Heart right ventricle (tissue), 16 donors: ENCODE measurements at regions not wholly inside any gene's neighbourhood (a gene's known extent, or its start where the extent isn't known, plus 50 kb on each side); places are given as distances from the start of the nearest gene placed in this dataset.

Source experiments
- ATAC-seq, 8 donors: fragments of 200-7000 bp; cut with Tn5 transposase; one replicate each; pipeline ENCODE4 v1.9.1; 2020; ENCODE audit warnings: mild to moderate bottlenecking in 8 of 8, moderate library complexity in 8 of 8, moderate number of reproducible peaks in 1 of 8
- DNase-seq, 2 donors: peaks; one replicate each; pipeline ENCODE4 v3.0.0-alpha.2; 2020
- H3K27ac ChIP-seq, 10 donors: fragments of 200-600 bp; sonication (generic) in 2 of 10; one replicate each; pipeline versions ENCODE4 v1.5.0 to v1.8.0; 2020 to 2022; ENCODE audit warnings: mild to moderate bottlenecking in 3 of 10
- H3K27me3 ChIP-seq, 7 donors: fragments of 200-600 bp; one replicate each; pipeline ENCODE4 v1.8.0; 2021 to 2022; ENCODE audit warnings: mild to moderate bottlenecking in 2 of 7
- H3K36me3 ChIP-seq, 9 donors: fragments of 200-600 bp; sonication (generic) in 1 of 9; one replicate each; pipeline versions ENCODE4 v1.5.0 to v1.8.0; 2020 to 2022; ENCODE audit warnings: mild to moderate bottlenecking in 2 of 9
- H3K4me1 ChIP-seq, 9 donors: fragments of 200-600 bp; sonication (generic) in 1 of 9; one replicate each; pipeline versions ENCODE4 v1.5.0 to v1.8.0; 2020 to 2022; ENCODE audit warnings: mild to moderate bottlenecking in 4 of 9
- H3K4me3 ChIP-seq, 10 donors: fragments of 200-600 bp; sonication (generic) in 2 of 10; one replicate each; pipeline versions ENCODE4 v1.5.0 to v1.8.0; 2020 to 2022; ENCODE audit warnings: mild to moderate bottlenecking in 7 of 10, moderate library complexity in 2 of 10
- H3K9me3 ChIP-seq, 11 donors: fragments of 200-600 bp in 10 of 11; sonication (generic) in 2 of 11; one replicate each; pipeline versions ENCODE4 v1.5.0 to v1.8.0; 2013 to 2022; ENCODE audit warnings: mild to moderate bottlenecking in 2 of 11, control low read depth in 1 of 11, moderate library complexity in 1 of 11
- WGBS, 2 donors: extraction: QIAGEN DNeasy Blood & Tissue Kit; methylation state at CpG; one replicate each; pipeline ENCODE4 v1.1.7; 2013; ENCODE audit warnings: inconsistent platforms in 1 of 2; 5-methylcytosine and 5-hydroxymethylcytosine counted together
- intact Hi-C, 10 donors: fragments of 100-400 bp; cut with DNase I; formaldehyde crosslinking; loops; one replicate each; pipeline versions ENCODE4 v1.11.1 to v1.14.2; 2022
- TF ChIP-seq, protein P1 (sequence below), 9 donors: fragments of 200-600 bp; sonication (generic) in 2 of 9; IDR thresholded peaks; one replicate each; pipeline versions ENCODE4 v1.5.0 to v1.8.0; 2021 to 2022; ENCODE audit warnings: antibody characterized with exemption in 9 of 9, mild to moderate bottlenecking in 5 of 9, moderate library complexity in 1 of 9
- donor health status: Arrhythmogenic right ventricular cardiomyopathy.
- donor health status: ischemic (EF 13 %, LVEDD 7.1; RV severe dilation, severe dysfunction).
- donor health status: healthy with polysubstance abuse.
- donor health status: DM: no; HTN: yes; CAD: no.
- donor health status: DM: no; HTN: no; CAD: no.
- donor health status: ischemic (EF 25% LVEDD 6.9; RV normal size, moderate dysfunction).
- donor health status: ischemic (EF 25% LVEDD 5.7; RV mildly dilated, moderate dysfunction).
- donor health status: healthy.
- donor health status: DM: yes; HTN: yes; CAD: no.
- donor health status: Ischemic cardiomyopathy.
- donor health status: ischemic (EF 35%, LVEDD 5.7; RV mildly dilated, moderate dysfunction).
- donor health status: nonischemic (EF 11% LVEDD 7.7; RV severe dilation, severe dysfunction).
- donor health status: DM: yes; HTN: yes; CAD: no.
- donor health status: PGD.
- donor health status: ischemic (EF 29% LVEDD 5.4; RV normal size, mild dysfunction).
- donor health status: nonischemic (EF 23%, LVEDD 6.1; RV moderate dilation, normal function).

DNA sequence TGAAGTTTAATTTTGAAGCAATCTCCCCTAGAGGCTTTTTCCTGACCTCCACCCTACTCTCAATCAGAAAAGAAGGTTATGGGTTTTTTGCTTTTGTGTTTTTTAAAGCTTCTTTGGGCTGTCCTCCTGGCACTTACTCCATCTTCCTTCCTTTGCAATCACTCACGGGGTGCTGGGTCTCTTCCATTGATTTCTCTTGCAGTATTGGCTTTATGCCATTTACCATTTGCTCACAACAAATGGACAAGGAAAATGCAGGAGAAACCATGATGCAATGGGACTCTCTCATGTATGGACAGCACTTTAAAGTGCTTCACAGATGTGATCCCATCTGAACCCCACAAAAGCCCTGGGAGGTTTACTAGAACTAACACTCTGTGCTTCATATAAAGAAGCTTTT lies 57.5 kb downstream of the SST start:
- TF ChIP-seq, protein P1, sequence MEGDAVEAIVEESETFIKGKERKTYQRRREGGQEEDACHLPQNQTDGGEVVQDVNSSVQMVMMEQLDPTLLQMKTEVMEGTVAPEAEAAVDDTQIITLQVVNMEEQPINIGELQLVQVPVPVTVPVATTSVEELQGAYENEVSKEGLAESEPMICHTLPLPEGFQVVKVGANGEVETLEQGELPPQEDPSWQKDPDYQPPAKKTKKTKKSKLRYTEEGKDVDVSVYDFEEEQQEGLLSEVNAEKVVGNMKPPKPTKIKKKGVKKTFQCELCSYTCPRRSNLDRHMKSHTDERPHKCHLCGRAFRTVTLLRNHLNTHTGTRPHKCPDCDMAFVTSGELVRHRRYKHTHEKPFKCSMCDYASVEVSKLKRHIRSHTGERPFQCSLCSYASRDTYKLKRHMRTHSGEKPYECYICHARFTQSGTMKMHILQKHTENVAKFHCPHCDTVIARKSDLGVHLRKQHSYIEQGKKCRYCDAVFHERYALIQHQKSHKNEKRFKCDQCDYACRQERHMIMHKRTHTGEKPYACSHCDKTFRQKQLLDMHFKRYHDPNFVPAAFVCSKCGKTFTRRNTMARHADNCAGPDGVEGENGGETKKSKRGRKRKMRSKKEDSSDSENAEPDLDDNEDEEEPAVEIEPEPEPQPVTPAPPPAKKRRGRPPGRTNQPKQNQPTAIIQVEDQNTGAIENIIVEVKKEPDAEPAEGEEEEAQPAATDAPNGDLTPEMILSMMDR (IDR thresholded peaks at IDR 0.05): no peak
- Histone ChIP-seq H3K27me3 (peaks cover 0 to 18% (median 6%) of the 10 kb centered on the region in 7 donors), H3K36me3 (no peaks in the 10 kb centered on the region), H3K27ac (no peak overlapping the region), H3K4me3 (no peak overlapping the region), H3K9me3 (no peaks in the 10 kb centered on the region), H3K4me1 (peaks cover 0 to 5% (median 0%) of the 10 kb centered on the region in 9 donors)
- intact Hi-C loops: loop anchor here in 6 of 10 donors (10.0 kb wide), 2 partner anchors 102 to 298 kb away; no protein-coding TSS in a partner anchor
- DNase-seq: no peak
- no peak for ATAC-seq
- WGBS, 2 donors: 34 to 41% methylated on average over 1 of the region's 1 CpG

DNA sequence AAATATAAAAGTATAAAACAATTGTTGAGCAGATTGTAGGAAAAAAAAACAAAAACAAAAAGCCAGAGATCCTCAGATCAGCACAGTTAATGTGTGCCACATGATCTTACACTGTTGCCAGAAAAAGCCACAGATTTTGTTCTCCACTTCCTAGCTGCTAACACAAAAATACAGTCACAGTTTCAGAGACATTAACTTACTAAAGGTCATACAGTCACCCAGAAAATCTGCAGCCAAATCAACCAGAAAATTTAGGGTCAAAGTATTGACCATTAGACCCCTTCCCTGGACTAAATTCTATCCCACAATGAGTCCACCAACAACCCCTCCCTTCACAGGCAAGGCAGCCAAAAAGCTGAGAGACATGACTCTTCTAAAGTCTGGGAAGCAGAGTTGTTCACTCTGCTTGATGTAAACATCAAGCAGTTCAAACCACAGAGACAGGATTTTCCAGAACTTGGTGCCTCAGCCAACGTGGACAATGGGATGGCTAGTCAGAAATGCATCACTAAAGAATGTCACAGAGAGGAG lies 59.1 kb downstream of the SST start:
- intact Hi-C loops: loop anchor here in 6 of 10 donors (10.0 kb wide), 2 partner anchors 104 to 296 kb away; no protein-coding TSS in a partner anchor
- ATAC-seq: peak in 1 of 8 donors; percentile 22
- TF ChIP-seq, protein P1 (IDR thresholded peaks at IDR 0.05): no peak
- peaks cover 0 to 5% (median 0%) of the 10 kb centered on the region in 9 donors for H3K4me1 ChIP-seq
- no peak for DNase-seq
- H3K4me3 ChIP-seq: no peak overlapping the region
- peaks cover 0 to 18% (median 6%) of the 10 kb centered on the region in 7 donors for H3K27me3 ChIP-seq
- H3K27ac ChIP-seq: peak overlapping the region in 3 of 10 donors; percentile 12 to 25 (median 16)
- H3K36me3 ChIP-seq: no peaks in the 10 kb centered on the region
- 29 to 38% methylated on average over 1 of the region's 1 CpG for WGBS, 2 donors
- H3K9me3 ChIP-seq: no peaks in the 10 kb centered on the region

DNA sequence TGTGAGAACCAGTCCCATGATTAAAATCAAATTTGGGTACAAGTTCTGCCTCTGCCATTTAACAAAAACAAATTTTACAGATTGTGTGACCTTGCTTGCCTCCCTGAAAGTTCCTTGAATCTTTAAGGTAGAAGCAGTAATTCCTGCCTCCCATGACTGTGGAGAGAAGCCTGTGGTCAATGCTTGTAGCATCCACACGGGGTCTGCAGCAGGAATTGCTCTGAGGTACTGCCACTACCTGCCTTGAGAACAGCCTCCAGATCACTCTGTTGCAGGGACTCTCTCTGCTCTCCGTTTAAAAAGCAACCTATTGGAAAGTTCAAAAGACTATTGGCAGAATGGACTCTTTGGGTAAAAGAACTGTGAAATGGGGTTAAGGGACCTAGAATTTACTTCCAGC lies 75.9 kb downstream of the SST start:
- 47 to 49% methylated on average over 2 of the region's 2 CpGs for WGBS, 2 donors
- Histone ChIP-seq H3K4me1 (peaks cover 0 to 11% (median 0%) of the 10 kb centered on the region in 9 donors), H3K9me3 (no peaks in the 10 kb centered on the region), H3K4me3 (no peak overlapping the region), H3K36me3 (no peaks in the 10 kb centered on the region), H3K27me3 (peaks cover 0 to 30% (median 0%) of the 10 kb centered on the region in 7 donors), H3K27ac (no peak overlapping the region)
- ATAC-seq (no peak), DNase-seq (no peak)
- TF ChIP-seq, protein P1 (IDR thresholded peaks at IDR 0.05): no peak
- intact Hi-C loops: no loop called here

DNA sequence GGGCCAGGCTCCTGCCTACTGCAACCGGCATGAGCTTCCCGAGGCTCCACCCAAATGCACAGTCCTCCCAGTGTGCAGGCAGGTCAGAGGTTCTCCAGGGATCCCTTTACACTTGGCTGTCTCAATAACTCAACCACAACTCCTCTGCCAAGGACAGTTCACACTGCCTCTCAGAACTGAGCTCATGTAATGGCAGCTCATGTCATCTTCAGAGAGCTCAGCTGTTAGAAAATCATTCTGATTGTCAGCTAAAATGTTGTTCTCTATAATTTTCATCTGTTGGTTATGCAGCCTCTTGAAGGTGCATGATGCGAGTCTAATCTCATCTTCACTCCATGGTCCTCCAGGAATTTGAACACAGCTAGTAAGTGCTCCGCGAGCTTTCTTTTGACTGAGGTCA lies 76.7 kb downstream of the SST start:
- ATAC-seq (peak in 1 of 8 donors; percentile 16), DNase-seq (no peak)
- intact Hi-C loops: no loop called here
- Histone ChIP-seq H3K4me1 (peaks cover 0 to 11% (median 0%) of the 10 kb centered on the region in 9 donors), H3K27me3 (peaks cover 0 to 29% (median 0%) of the 10 kb centered on the region in 7 donors), H3K27ac (no peak overlapping the region), H3K4me3 (no peak overlapping the region), H3K9me3 (no peaks in the 10 kb centered on the region), H3K36me3 (no peaks in the 10 kb centered on the region)
- 66 to 70% methylated on average over 5 of the region's 5 CpGs for WGBS, 2 donors
- TF ChIP-seq, protein P1 (IDR thresholded peaks at IDR 0.05): no peak
